ENCODE measurements at regions not wholly inside any gene's neighbourhood (a gene's known extent, or its start where the extent isn't known, plus 50 kb on each side); places are given as distances from the start of the nearest gene placed in this dataset.

DNA sequence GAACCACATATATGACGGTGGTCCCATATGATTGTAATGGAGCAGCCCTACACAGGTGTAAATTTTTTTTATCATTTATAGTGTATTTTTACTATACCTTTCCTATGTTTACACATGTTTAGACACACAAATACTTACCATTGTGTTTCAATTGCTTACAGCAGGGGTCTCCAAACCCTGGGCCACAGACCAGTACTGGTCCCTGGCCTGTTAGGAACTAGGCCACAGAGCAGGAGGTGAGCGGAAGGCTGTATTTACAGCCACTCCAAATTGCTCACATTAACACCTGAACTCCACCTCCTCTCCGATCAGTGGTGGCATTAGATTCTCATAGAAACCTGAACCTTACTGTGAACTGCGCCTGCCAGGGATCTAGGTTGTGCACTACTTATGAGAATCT, 201.8 kb upstream of the NDST4 start:
- TF ChIP-seq, protein P1, sequence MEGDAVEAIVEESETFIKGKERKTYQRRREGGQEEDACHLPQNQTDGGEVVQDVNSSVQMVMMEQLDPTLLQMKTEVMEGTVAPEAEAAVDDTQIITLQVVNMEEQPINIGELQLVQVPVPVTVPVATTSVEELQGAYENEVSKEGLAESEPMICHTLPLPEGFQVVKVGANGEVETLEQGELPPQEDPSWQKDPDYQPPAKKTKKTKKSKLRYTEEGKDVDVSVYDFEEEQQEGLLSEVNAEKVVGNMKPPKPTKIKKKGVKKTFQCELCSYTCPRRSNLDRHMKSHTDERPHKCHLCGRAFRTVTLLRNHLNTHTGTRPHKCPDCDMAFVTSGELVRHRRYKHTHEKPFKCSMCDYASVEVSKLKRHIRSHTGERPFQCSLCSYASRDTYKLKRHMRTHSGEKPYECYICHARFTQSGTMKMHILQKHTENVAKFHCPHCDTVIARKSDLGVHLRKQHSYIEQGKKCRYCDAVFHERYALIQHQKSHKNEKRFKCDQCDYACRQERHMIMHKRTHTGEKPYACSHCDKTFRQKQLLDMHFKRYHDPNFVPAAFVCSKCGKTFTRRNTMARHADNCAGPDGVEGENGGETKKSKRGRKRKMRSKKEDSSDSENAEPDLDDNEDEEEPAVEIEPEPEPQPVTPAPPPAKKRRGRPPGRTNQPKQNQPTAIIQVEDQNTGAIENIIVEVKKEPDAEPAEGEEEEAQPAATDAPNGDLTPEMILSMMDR (IDR thresholded peaks at IDR 0.05), result no peak
- TF ChIP-seq POLR2A (IDR thresholded peaks at IDR 0.05), result no peak
